ENCODE measurements at regions not wholly inside any gene's neighbourhood (a gene's known extent, or its start where the extent isn't known, plus 50 kb on each side); places are given as distances from the start of the nearest gene placed in this dataset.

- TF ChIP-seq, protein P1, sequence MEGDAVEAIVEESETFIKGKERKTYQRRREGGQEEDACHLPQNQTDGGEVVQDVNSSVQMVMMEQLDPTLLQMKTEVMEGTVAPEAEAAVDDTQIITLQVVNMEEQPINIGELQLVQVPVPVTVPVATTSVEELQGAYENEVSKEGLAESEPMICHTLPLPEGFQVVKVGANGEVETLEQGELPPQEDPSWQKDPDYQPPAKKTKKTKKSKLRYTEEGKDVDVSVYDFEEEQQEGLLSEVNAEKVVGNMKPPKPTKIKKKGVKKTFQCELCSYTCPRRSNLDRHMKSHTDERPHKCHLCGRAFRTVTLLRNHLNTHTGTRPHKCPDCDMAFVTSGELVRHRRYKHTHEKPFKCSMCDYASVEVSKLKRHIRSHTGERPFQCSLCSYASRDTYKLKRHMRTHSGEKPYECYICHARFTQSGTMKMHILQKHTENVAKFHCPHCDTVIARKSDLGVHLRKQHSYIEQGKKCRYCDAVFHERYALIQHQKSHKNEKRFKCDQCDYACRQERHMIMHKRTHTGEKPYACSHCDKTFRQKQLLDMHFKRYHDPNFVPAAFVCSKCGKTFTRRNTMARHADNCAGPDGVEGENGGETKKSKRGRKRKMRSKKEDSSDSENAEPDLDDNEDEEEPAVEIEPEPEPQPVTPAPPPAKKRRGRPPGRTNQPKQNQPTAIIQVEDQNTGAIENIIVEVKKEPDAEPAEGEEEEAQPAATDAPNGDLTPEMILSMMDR (IDR thresholded peaks at IDR 0.05; ENCODE audit: low read depth, low read length) = no peak
- TF ChIP-seq EZH2phosphoT487 (IDR thresholded peaks at IDR 0.05; ENCODE audit: low read depth) = no peak
Measured at GRCh38 chrX:95675011-95675410, 1009.6 kb upstream of the DIAPH2 start.
